Skeletal muscle satellite cell (primary cell): ENCODE measurements at regions not wholly inside any gene's neighbourhood (a gene's known extent, or its start where the extent isn't known, plus 50 kb on each side); places are given as distances from the start of the nearest gene placed in this dataset.
"Not testable (repeated sequence)": the region's sequence is repeated elsewhere in the genome, so short reads cannot be mapped to it uniquely, and the experiment has no call there.

Experiments
- H3K27me3 ChIP-seq: 2 replicates; pipeline ENCODE4 v1.7.0; 2013; ENCODE audit warnings: low read length; ENCODE audit not compliant: control insufficient read depth, insufficient read depth
- H3K36me3 ChIP-seq: 2 replicates; pipeline ENCODE4 v1.7.0; 2013; ENCODE audit warnings: mild to moderate bottlenecking, control low read depth, low read length; ENCODE audit not compliant: insufficient read depth
- H3K4me1 ChIP-seq: 2 replicates; pipeline ENCODE4 v1.7.0; 2013; ENCODE audit warnings: low read length; ENCODE audit not compliant: control insufficient read depth, insufficient read depth
- H3K4me2 ChIP-seq: 2 replicates; pipeline ENCODE4 v1.7.0; 2013; ENCODE audit warnings: mild to moderate bottlenecking, low read length
- H3K4me3 ChIP-seq: 2 replicates; pipeline ENCODE4 v1.7.0; 2013; ENCODE audit warnings: low read length
- H3K9ac ChIP-seq: 2 replicates; pipeline ENCODE4 v1.7.0; 2013; ENCODE audit warnings: mild to moderate bottlenecking, low read depth, low read length, moderate library complexity
- H3K9me3 ChIP-seq: replicated peaks from 2 replicates; pipeline ENCODE4 v1.7.0; 2013; ENCODE audit warnings: mild to moderate bottlenecking, control low read depth, low read length

DNA sequence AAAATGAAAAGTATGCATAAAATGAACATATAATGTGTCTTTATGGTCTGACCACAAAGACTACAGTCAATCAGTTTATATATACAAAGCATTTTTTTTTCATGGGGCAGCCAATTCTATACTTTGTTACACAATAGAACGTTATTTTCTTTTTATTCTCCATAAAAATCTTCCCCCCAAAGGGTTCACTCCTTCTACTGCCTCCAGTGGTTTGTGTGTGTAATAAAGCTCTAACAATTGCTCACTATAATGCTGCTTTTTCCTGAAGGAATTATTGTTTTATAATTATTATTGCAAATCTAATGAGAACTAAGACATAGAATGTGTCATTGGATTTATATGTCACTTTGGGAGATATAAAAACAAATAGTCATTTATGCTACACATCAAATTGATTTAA, 664.1 kb upstream of the PABPC4L start:
- Histone ChIP-seq H3K9me3 (peaks cover 4% of the 10 kb centered on the region), H3K4me1 (no peaks in the 10 kb centered on the region), H3K9ac (no peak overlapping the region), H3K4me2 (no peak overlapping the region), H3K27me3 (no peaks in the 10 kb centered on the region), H3K4me3 (no peak overlapping the region), H3K36me3 (no peaks in the 10 kb centered on the region)

DNA sequence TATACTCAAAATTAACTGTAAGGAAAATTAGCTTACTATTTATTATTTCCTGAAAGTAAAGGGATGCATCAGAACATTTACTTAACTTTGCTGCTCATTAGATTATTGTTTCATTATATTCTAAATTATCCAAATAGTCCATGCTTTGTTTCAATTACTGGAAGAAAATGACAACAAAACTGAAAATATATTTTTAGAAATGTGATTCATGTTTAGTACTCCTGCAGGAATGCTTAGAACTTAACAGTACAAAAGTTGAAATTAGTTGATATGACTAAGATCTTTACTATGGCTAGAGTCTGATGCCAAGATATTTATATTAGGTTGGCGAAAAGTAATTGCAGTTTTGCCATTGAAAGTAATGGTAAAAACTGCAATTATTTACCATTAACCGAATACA, 660.5 kb upstream of the PABPC4L start:
- Histone ChIP-seq H3K9ac (no peak overlapping the region), H3K27me3 (no peaks in the 10 kb centered on the region), H3K4me3 (no peak overlapping the region), H3K4me2 (no peak overlapping the region), H3K4me1 (no peaks in the 10 kb centered on the region), H3K9me3 (no peaks in the 10 kb centered on the region), H3K36me3 (no peaks in the 10 kb centered on the region)

DNA sequence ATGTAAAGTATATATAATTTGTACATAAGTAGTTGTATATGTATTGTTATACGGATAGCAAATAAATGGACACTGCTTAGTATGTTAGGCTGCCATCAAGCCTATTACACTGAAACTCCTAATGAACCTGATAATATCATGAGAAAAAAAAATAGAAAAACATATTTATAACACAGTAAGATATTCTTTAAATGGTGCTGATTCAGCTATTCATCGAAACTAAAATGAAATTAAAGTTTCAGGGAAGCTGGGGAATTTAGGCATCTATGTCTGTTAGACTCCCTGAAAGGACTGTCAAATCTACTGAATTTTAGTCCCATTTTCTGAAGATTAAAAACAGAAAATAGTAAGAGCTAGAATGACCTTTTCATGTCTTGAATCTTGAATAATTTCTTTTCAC, 647.1 kb upstream of the PABPC4L start:
- H3K36me3 ChIP-seq: no peaks in the 10 kb centered on the region
- no peak overlapping the region for H3K9ac ChIP-seq
- H3K4me3 ChIP-seq: no peak overlapping the region
- no peak overlapping the region for H3K4me2 ChIP-seq
- H3K27me3 ChIP-seq: no peaks in the 10 kb centered on the region
- H3K9me3 ChIP-seq: peaks cover 3% of the 10 kb centered on the region
- no peaks in the 10 kb centered on the region for H3K4me1 ChIP-seq

DNA sequence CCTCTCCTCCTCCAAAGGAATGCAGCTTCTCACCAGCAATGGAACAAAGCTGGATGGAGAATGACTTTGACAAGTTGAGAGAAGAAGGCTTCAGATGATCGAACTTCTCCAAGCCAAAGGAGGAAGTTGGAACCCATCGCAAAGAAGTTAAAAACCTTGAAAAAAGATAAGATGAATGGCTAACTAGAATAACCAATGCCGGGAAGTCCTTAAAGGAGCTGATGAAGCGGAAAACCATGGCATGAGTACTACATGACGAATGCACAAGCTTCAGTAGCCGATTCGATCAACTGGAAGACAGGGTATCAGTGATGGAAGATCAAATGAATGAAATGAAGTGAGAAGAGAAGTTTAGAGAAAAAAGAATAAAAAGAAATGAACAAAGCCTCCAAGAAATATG, 629.2 kb upstream of the PABPC4L start:
- H3K9ac ChIP-seq, H3K4me1 ChIP-seq: not testable (repeated sequence)

DNA sequence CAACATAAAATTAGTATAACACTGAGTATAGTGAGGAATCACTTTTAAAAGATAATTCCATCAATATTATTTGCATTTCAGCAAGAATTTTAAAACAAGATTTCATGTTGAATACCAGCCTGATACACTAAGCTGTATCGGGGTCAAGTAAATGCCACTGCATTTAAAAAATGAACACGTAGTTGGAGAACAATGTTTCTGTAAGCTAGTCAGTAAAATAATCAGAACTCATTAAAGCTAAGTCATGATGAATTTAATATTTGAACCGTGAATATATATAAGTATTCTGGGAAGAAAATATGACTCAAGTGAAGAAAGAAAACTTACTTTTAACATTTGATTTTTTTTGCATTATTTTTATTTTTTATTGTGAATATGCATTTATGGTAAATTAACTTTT, 611.0 kb upstream of the PABPC4L start:
- H3K4me2 ChIP-seq: no peak overlapping the region
- H3K36me3 ChIP-seq: no peaks in the 10 kb centered on the region
- no peak overlapping the region for H3K9ac ChIP-seq
- H3K9me3 ChIP-seq: no peaks in the 10 kb centered on the region
- H3K27me3 ChIP-seq: no peaks in the 10 kb centered on the region
- H3K4me1 ChIP-seq: no peaks in the 10 kb centered on the region
- no peak overlapping the region for H3K4me3 ChIP-seq

More for the DNA sequence above, 629.2 kb upstream of the PABPC4L start:
- not testable (repeated sequence) for H3K27me3 ChIP-seq, H3K36me3 ChIP-seq, H3K4me2 ChIP-seq, H3K9me3 ChIP-seq, H3K4me3 ChIP-seq

DNA sequence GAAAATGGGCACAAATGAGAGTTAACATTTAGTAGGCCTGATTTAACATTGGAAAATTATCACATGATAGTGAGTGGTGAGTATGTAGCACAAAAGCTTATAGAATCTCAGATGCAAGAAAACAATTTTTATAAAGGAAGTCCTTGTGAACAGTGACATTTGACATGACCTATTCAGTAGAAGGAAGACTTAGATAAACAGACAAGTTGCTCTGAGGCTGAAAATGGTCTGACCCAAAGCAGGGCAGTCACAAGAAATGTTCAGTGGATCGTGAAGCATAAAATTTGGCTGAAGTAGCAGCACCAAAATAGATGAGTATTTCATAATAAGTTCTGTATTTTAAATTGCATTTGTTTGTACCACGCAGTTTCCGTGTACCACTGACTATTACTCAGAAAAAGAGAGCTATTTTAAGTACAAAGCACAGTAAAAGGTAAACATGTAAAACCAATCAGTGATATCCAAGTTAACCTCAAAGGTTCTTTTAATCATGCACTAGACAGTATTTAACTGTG, 605.7 kb upstream of the PABPC4L start:
- Histone ChIP-seq H3K36me3 (no peaks in the 10 kb centered on the region), H3K4me1 (no peaks in the 10 kb centered on the region), H3K4me2 (no peak overlapping the region), H3K9ac (no peak overlapping the region), H3K4me3 (no peak overlapping the region), H3K27me3 (no peaks in the 10 kb centered on the region), H3K9me3 (no peaks in the 10 kb centered on the region)

DNA sequence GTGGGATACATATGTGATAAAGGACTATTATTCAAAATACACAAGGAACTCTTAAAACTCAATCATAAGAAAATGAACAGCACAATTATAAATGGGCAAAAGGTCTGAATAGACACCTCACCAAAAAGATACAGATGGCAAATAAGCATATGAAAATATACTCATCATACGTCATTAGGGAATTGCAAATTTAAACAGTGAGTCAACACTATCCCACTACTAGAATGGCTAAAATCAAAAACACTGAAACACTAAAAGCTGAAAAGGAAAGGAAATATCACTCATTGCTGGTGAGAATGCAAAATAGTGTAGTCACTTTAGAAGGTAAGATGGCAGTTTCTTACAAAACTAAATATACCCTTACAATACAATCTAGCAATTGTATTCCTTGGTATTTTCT, 597.0 kb upstream of the PABPC4L start:
- no peaks in the 10 kb centered on the region for H3K9me3 ChIP-seq
- no peaks in the 10 kb centered on the region for H3K4me1 ChIP-seq
- H3K4me2 ChIP-seq: no peak overlapping the region
- H3K36me3 ChIP-seq: no peaks in the 10 kb centered on the region
- no peak overlapping the region for H3K4me3 ChIP-seq
- H3K27me3 ChIP-seq: no peaks in the 10 kb centered on the region
- H3K9ac ChIP-seq: no peak overlapping the region

DNA sequence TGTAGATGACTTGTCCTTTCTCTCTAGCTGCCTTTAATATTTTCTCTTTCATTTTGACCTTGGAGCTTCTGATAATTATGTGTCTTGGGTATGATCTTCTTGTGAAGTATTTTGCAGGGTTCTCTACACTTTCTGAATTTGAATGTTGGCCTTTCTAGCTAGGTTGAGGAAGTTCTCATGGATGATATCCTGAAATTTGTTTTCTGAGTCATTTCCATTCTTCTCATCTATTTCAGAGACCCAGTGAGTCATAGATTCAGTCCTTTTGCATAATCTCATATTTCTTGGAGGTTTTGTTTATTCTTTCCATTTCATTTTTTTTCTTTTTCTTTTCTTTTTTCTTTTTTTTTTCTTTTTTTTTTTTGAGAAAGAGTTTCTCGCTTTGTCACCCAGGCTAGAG, 585.7 kb upstream of the PABPC4L start:
- H3K4me2 ChIP-seq: no peak overlapping the region
- peaks cover 11% of the 10 kb centered on the region for H3K9me3 ChIP-seq
- H3K27me3 ChIP-seq: no peaks in the 10 kb centered on the region
- no peak overlapping the region for H3K4me3 ChIP-seq
- H3K4me1 ChIP-seq: no peaks in the 10 kb centered on the region
- no peak overlapping the region for H3K9ac ChIP-seq
- H3K36me3 ChIP-seq: no peaks in the 10 kb centered on the region

DNA sequence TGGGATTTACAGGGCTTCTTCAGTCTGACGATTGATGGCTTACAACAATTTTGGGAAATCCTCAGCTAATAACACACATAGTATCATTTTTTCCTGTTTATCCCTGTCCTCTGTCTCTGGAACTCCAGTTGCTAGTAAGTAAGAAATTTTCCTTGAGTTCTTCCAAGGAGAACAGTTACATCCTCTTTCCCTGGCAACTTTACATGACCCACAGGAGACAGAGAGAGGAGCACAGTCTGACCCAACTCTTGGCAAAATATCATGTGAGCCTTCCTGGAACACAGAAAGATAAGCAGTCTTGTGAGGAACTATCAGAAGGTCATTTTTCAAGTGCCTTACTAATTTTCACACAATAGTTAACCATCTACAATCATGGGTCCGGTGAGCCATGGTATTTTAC, 578.7 kb upstream of the PABPC4L start:
- Histone ChIP-seq H3K27me3 (no peaks in the 10 kb centered on the region), H3K9ac (no peak overlapping the region), H3K4me1 (no peaks in the 10 kb centered on the region), H3K9me3 (peaks cover 3% of the 10 kb centered on the region), H3K4me3 (no peak overlapping the region), H3K36me3 (no peaks in the 10 kb centered on the region), H3K4me2 (no peak overlapping the region)

DNA sequence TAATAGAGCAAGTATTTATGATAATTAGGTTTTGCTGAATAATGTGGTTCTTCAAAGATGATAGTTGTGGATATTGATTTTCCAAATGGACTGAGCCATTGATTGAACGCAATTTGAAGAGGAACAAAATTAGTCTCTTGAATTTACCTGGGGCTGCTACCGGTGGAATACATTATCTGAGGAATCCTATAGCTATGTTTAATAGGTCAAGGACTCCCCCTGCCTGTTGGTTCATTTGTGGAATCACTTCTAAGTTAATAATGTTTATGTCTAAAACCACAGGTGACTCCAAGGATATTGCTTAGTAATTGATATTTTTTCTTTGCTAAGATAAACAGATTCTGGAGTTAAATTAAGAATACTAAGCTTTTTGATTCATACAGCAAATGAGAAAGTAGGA, 576.0 kb upstream of the PABPC4L start:
- Histone ChIP-seq H3K36me3 (no peaks in the 10 kb centered on the region), H3K9ac (no peak overlapping the region), H3K4me2 (no peak overlapping the region), H3K4me1 (no peaks in the 10 kb centered on the region), H3K9me3 (peaks cover 11% of the 10 kb centered on the region), H3K27me3 (no peaks in the 10 kb centered on the region), H3K4me3 (no peak overlapping the region)

DNA sequence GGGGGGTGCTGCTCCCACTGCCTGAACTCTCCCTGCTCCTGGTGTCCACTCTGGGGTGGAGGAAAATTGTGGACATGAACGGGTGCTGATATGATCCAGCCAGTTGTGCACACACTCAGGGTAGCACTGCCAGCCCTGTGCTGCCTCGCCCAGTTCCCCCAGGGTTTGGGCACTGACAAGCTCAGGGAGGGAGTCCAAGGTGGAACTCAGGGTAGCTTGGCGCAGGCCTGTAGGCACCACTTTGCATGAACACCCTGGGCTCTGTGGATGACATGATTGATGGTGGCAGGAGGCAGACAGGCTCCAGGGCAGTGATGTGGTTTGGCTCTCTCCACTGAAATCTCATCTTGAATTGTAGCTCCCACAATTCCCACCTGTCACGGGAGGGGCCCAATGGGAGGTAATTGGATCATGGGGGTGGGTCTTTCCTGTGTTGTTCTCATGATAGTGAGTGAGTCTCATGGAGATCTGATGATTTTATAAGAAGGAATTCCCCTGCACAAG, 572.0 kb upstream of the PABPC4L start:
- Histone ChIP-seq H3K27me3 (no peaks in the 10 kb centered on the region), H3K9me3 (peaks cover 14% of the 10 kb centered on the region), H3K36me3 (no peaks in the 10 kb centered on the region), H3K4me2 (no peak overlapping the region), H3K4me1 (no peaks in the 10 kb centered on the region), H3K4me3 (no peak overlapping the region), H3K9ac (no peak overlapping the region)

DNA sequence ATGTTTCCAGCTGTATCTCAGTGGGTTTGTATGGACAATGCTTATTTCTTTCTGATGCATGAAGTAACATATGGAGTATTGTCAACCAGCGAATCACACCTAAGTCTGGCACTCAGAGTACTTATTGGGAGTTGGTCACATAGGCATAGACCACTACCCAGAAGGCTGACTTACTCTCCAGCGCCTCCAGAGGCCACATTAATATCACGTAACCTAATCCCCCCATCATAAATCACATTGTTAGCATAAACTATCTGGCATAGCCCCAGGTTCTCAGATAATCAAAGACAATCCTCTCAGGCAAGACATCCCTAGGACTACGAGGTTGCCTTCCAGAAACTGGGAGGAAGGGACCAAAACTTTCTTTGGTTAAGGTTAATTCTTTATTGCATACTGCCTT, 560.5 kb upstream of the PABPC4L start:
- Histone ChIP-seq H3K27me3 (no peaks in the 10 kb centered on the region), H3K4me1 (no peaks in the 10 kb centered on the region), H3K36me3 (no peaks in the 10 kb centered on the region), H3K9me3 (peaks cover 5% of the 10 kb centered on the region), H3K4me3 (no peak overlapping the region), H3K4me2 (no peak overlapping the region), H3K9ac (no peak overlapping the region)
